NCI-H187 treated with DMSO at 0.1 percent for 48 hours (cell line): ENCODE measurements at regions not wholly inside any gene's neighbourhood (a gene's known extent, or its start where the extent isn't known, plus 50 kb on each side); places are given as distances from the start of the nearest gene placed in this dataset.
"Not testable (repeated sequence)": the region's sequence is repeated elsewhere in the genome, so short reads cannot be mapped to it uniquely, and the experiment has no call there.

Source experiments
- DNase-seq: peaks from one replicate; lab custom pipeline; 2025; lab: John Stamatoyannopoulos, UW

- no peak for DNase-seq
Measured at GRCh38 chr13:37295071-37295470, 189.6 kb upstream of the CSNK1A1L start.

- DNase-seq = no peak
Measured at GRCh38 chr13:37294472-37294871, 189.0 kb upstream of the CSNK1A1L start.

GRCh38 chr13:37293295-37293694 is 187.8 kb upstream of the CSNK1A1L start:
- DNase-seq = no peak

- DNase-seq = no peak
Measured at GRCh38 chr13:37290716-37291505, 185.4 kb upstream of the CSNK1A1L start.

- DNase-seq = no peak
Measured at GRCh38 chr13:37289212-37289935, 183.9 kb upstream of the CSNK1A1L start.

DNA sequence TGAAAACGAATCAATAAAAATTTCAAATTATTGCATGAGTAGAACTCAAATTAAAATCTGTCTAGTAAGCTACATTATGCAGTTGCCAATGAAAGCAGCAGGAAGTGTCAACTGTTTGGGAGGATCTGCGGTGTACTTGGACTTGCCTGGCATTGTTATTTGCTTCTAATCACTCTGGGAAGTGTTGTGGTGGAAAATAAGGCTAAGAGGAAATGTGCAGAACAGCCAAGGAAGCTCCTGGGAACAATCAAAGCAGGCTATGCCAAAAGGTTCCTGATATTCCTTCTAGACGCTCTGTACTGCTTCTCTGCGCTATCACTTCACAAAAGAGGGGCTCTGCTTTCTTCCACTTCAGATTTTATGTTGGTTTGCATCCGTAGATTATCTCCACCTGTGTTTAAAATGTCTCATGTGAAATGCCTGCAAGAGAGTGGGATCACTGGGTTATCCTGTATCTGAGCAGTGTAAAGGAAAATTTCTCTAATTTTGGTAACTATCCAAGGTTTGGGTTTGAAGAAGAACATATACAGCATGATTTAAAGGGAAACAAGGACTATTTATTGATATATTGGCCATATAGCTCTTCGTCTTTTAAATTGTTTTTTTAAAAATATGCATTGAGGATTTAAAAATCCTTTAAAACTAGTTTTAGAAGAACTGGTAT is 182.7 kb upstream of the CSNK1A1L start:
- no peak for DNase-seq

DNA sequence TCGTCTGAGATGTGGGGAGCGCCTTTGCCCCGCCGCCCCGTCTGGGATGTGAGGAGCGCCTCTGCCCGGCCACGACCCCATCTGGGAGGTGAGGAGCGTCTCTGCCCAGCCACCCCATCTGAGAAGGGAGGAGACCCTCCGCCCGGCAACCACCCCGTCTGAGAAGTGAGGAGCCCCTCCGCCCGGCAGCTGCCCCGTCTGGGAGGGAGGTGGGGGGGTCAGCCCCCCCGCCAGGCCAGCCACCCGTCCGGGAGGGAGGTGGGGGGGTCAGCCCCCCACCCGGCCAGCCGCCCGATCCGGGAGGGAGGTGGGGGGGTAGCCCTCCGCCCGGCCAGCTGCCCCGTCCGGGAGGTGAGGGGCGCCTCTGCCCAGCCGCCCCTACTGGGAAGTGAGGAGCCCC is 174.8 kb upstream of the CSNK1A1L start:
- DNase-seq = not testable (repeated sequence)

DNA sequence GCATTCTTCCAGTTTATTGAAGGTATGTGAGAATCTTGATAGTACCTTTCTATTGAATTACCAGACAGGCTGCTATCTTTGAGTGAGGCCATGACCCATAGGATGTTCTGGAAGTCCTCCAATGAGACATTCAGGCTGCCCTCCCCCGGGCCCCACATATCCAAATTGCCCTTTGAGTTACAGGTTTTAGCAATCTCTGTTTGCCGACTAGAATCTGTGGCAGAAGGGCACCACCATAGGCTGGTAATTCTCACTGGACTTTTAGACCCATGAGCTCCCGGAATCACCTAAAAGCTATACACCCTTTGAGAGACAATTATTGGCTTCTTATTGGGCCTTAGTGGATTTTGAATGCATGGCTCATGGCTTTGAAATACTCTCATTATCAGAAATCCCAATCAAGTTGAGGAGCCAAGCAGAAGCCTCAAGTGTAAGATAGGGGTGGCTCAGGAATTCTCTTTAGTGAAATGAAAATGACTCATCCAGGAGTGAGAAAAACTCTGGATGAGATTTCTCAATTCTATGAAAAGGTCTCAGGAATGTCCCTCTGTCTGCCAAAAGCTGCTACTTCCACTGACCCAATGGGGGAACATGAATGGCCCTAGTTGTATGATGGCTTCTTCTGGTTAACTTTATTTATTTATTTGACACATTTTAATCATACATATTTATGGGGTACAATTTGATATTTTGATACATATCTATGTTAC is 172.1 kb upstream of the CSNK1A1L start:
- DNase-seq = no peak

DNA sequence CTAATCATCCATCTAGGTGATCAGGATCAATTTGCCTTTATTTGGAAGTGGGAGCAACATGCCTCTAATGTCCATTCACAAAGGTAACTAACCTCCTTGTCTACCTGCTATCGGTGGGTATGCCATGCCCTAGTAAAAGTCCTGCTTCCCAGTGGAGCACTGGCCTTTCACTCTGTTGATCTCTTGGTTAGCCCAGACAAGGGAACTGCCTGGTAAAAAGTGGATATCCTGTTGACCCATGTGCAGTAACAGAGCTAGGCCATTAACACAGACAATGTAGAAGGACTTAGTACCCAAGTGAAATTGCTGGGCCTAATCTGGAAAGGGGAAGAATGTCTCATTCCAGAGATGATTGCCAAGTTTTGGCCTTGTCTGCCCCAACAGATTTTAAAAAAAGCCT is 171.5 kb upstream of the CSNK1A1L start:
- DNase-seq = no peak

DNA sequence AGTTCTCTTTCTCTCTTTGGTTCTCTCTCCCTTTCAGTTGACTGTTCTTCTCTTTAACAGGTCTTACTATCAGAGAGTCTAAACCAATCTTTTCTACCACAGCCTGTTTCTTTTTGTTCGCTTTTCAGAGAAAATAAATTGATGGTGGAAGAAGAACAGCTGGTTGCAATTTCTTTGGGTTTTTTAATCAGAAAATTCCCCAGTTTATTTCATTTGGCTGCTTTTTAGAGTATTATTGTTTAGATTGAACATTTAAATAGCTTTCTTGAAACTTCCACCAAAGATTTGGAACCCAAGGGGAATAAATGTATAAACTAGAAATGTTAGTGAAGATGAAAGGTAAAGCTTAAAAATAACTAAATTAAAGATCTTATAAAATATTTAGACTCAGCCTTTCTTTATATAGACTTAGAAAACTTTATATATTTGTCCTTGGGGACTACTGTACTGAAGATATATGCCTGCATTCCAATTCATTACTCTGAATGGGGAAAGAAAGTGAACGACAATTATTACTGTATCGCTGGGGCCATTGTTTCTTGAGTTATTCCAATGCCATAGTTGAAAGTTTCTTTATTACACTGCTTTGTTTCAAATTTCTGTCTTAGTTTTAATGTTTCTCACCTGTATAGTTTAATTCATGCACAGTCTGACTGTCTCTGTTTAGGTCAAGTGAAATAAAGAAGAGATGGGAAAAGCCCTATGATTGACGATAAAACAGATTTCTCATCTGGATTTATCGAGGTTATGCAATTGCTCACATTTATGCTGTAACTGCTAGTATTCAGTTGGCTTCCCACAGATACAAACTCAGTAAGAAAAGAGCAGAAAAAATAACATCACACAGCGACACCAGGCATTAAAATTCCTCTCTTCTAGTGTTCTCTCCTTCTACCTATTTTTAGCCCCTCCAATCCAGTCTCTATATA is 169.4 kb upstream of the CSNK1A1L start:
- no peak for DNase-seq

DNA sequence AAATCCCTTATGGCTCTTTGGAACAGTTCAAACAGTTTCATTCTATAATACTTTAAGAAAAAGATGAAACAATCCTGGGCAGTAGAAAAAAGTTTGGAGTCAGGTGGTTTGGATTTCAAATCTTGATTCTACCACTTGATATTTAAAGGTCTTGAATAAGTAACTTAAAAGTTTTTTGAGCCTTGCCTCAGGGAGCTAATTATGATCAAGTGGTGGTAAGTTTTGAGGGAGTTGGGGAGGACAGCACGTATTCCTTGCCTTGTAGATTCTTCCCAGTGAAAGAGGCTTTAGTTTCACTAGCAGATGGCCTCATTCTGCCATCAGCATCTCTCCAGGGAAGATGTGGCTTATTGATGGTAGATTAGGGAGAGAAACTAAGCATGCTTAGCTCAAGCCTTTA is 168.4 kb upstream of the CSNK1A1L start:
- no peak for DNase-seq

DNA sequence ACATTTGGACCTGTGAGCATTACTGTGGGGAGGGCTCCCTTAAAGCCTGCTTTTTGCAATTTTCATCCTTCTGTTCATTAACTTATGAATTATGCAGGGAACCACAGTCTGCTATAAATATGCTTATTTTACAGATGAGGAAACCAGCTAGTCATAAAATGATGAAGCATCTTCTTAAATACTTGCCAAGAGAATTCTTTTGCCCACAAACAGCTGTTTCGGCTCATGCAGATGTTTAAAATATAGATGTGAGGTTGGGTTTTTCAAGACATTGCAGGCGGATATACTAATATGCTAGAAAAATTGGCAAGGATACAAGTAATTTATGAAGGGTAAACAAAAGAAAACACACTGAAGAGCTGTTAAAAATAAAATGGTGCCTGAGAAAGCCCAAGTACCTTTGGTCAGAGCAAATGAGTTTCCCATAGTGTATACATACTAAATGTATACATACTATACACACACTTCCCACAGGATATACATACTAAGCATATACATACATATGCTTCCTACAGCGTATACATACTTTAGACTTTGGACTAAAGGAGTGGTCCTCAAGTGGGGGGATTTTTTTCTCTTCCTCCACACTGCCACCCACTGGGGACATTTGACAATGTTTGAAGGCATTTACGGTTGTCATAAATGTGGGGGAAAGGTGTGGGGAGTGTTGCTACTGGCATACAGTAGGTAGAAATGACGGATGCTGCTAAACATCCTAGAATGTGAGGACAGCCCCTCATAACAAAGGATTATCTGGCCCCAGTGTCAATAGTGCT is 164.9 kb upstream of the CSNK1A1L start:
- DNase-seq = no peak

GRCh38 chr13:37263871-37264270 is 158.4 kb upstream of the CSNK1A1L start:
- DNase-seq = no peak

- no peak for DNase-seq
Measured at GRCh38 chr13:37257706-37258105, 152.2 kb upstream of the CSNK1A1L start.

DNA sequence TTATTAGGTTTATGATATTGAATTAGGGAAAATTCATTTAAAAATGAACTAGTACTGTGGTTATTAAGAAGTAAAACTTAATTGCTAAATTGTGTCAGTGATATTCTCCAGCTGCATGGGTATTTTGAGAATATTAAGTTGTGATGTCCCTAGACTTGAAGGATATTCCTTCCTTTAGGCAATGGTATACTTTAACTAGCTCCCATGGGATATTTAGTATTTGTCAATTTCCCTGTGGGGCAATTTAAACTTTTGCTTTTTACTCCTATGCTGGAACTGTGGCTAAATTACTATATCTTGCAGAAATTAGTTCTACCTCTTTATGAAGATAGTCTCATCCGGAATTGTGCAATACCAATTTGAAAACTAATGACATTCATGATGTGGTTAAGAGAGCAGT is 151.6 kb upstream of the CSNK1A1L start:
- DNase-seq = no peak

DNA sequence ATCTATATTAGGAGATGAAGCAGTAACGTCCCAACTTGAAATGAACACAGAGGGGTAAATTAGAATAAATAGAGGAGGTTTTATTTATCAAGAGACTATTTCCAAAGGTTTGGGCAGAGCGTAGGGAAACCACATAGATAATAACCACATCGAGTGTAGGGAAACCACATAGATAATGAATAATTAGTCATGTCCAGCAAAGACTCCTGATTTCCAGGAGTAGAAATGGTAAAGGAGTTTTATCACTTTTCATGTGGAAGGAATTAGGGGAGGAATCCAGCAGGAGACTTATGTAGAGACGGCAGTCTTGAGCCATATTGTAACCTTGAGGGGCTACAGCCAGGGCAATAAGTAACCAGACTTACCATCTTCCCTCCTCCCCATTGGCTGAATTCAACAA is 136.3 kb upstream of the CSNK1A1L start:
- no peak for DNase-seq

DNA sequence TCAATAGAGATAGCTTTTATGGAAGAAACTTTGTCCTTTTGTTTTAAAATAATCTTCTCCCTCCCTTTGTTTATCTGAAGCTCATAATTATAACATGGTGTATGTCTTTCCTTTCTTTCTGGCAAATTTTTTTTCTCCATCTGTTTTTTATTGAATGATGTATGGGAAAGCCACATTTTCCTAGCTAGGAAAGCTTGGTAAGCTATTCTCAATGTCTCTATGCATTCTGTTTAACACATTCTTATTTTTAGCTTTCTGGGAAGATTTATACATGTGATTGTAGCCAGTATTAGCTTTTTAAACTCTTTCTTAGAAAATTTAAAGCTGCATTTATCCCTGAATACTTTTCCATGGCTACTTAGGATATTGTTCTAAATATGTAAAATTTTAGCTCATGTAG is 124.9 kb upstream of the CSNK1A1L start:
- no peak for DNase-seq

DNA sequence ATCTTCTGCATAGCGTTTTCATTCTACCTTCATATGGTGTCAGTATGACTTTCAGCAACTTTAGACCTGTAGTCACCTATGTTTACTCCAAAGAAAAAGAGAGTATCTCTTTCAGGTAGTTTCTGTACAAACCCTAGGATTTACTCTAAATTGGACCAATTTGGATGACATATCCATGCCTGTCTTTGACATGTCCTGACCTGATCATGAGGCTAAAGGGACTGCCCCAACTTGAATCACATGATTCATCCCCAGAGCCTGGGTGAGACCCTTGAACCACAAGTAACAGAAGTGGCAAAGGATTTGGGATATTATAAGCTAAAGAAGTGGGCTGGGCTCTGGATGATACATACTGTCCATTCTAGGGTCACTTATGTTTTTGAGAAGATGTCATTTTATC is 124.5 kb upstream of the CSNK1A1L start:
- DNase-seq = no peak

GRCh38 chr13:37226971-37227370 is 121.5 kb upstream of the CSNK1A1L start:
- DNase-seq = no peak

GRCh38 chr13:37225414-37226070 is 120.1 kb upstream of the CSNK1A1L start:
- DNase-seq = no peak
